PFSK-1 (cell line): ENCODE measurements at regions not wholly inside any gene's neighbourhood (a gene's known extent, or its start where the extent isn't known, plus 50 kb on each side); places are given as distances from the start of the nearest gene placed in this dataset.

Experiments used
- POLR2AphosphoS5 ChIP-seq: IDR thresholded peaks from 2 replicates; pipeline ENCODE4 v1.6.1; 2012; ENCODE audit warnings: low read depth, mild to moderate bottlenecking, control low read depth, low read length, moderate library complexity
- SIN3A ChIP-seq: IDR thresholded peaks from 2 replicates; pipeline ENCODE4 v1.6.1; 2012; ENCODE audit warnings: mild to moderate bottlenecking, low read length, moderate library complexity, borderline replicate concordance; ENCODE audit not compliant: insufficient read depth

- no peak for TF ChIP-seq POLR2AphosphoS5
- TF ChIP-seq SIN3A = no peak
Observed at GRCh38 chr2:129876541-129876940, 102.9 kb upstream of the RAB6C start.
